Urinary bladder (tissue), 3 donors: ENCODE measurements at regions not wholly inside any gene's neighbourhood (a gene's known extent, or its start where the extent isn't known, plus 50 kb on each side); places are given as distances from the start of the nearest gene placed in this dataset.
"Not testable (repeated sequence)": the region's sequence is repeated elsewhere in the genome, so short reads cannot be mapped to it uniquely, and the experiment has no call there.

Source experiments
- DNase-seq: peaks from one replicate; pipeline ENCODE4 v3.0.0-alpha.2; 2015; ENCODE audit errors: extremely low spot score
- H3K27ac ChIP-seq: one replicate; pipeline ENCODE4 v1.5.1; 2013; ENCODE audit warnings: low read depth, mild to moderate bottlenecking, moderate library complexity
- H3K36me3 ChIP-seq: one replicate; pipeline ENCODE4 v1.6.1; 2013; ENCODE audit warnings: mild to moderate bottlenecking, moderate library complexity; ENCODE audit not compliant: insufficient read depth
- H3K4me1 ChIP-seq: one replicate; pipeline ENCODE4 v1.6.1; 2013; ENCODE audit warnings: mild to moderate bottlenecking, moderate library complexity; ENCODE audit not compliant: insufficient read depth
- H3K4me3 ChIP-seq: one replicate; pipeline ENCODE4 v1.5.1; 2013; ENCODE audit warnings: low read depth, low read length
- WGBS: extraction: QIAGEN DNeasy Blood & Tissue Kit; methylation state at CpG from one replicate; pipeline ENCODE4 v1.1.7; 2013; 5-methylcytosine and 5-hydroxymethylcytosine counted together
- donor health status: healthy with polysubstance abuse.
- donor health status: healthy.

DNA sequence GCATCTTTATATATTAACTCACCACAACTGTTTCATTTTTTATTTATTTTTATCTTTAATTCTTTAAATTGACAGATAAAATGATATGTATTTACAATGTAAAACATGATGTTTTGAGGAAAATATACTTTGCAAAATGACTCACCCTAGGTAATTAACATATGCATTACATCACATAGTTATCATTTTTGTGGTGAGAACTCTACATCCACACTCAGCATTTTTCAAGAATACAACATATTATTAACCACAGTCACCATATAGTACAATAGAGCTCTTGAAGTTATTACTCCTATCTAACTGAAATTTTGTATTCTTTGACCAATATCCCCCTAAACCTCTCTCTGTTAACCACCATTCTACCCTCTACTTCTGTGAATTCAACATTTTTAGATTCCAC, 194.7 kb upstream of the KIF2B start:
- Histone ChIP-seq H3K36me3 (no peaks in the 10 kb centered on the region), H3K4me1 (no peaks in the 10 kb centered on the region), H3K4me3 (no peak overlapping the region), H3K27ac (no peak overlapping the region)
- DNase-seq = no peak

- H3K4me1 ChIP-seq = no peaks in the 10 kb centered on the region
- 62% methylated on average over 1 of the region's 1 CpG for WGBS
- no peak overlapping the region for H3K27ac ChIP-seq
- DNase-seq = no peak
- H3K4me3 ChIP-seq = no peak overlapping the region
- H3K36me3 ChIP-seq = no peaks in the 10 kb centered on the region
These were observed 195.2 kb upstream of the KIF2B start for GRCh38 chr17:53627511-53627910.

GRCh38 chr17:53626286-53626685, 196.4 kb upstream of the KIF2B start:
- Histone ChIP-seq H3K4me3 (no peak overlapping the region), H3K27ac (no peak overlapping the region), H3K4me1 (no peaks in the 10 kb centered on the region), H3K36me3 (no peaks in the 10 kb centered on the region)
- 87% methylated on average over 1 of the region's 1 CpG for WGBS
- DNase-seq = no peak

GRCh38 chr17:53619025-53619424, 203.7 kb upstream of the KIF2B start:
- 58% methylated on average over 3 of the region's 3 CpGs for WGBS
- DNase-seq = no peak
- H3K36me3 ChIP-seq = no peaks in the 10 kb centered on the region
- no peak overlapping the region for H3K27ac ChIP-seq
- H3K4me3 ChIP-seq = no peak overlapping the region
- H3K4me1 ChIP-seq = no peaks in the 10 kb centered on the region

- not testable (repeated sequence) for H3K36me3 ChIP-seq, H3K4me1 ChIP-seq, H3K27ac ChIP-seq, DNase-seq, H3K4me3 ChIP-seq
- WGBS = 93% methylated on average over 5 of the region's 5 CpGs
These were observed 214.5 kb upstream of the KIF2B start for GRCh38 chr17:53608208-53608607.

DNA sequence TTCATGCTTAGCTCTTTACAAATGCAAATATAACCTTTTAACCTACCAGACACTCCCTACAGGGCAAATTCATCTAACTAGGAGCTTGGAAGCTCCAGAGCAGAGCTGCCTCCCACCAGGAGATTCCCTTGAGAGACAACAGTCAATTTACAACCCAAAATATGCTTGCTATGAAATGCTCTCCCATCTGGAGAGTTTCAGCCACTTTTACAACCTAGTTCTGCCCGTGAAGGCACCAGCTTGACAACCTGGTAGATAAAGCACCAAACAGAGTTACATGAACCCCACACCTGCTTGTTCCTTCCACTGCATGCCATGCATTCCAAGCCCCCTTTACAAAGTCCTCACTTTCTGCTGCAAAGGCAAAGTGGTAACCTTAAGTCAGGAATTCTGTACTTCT, 215.3 kb upstream of the KIF2B start:
- Histone ChIP-seq H3K4me1 (no peaks in the 10 kb centered on the region), H3K27ac (no peak overlapping the region), H3K4me3 (no peak overlapping the region), H3K36me3 (peaks cover 1% of the 10 kb centered on the region)
- DNase-seq = no peak
- WGBS = 49% methylated on average over 1 of the region's 1 CpG

- no peak for DNase-seq
- Histone ChIP-seq H3K4me3 (no peak overlapping the region), H3K4me1 (no peaks in the 10 kb centered on the region)
These were observed 234.4 kb upstream of the KIF2B start for GRCh38 chr17:53588317-53588716.

DNA sequence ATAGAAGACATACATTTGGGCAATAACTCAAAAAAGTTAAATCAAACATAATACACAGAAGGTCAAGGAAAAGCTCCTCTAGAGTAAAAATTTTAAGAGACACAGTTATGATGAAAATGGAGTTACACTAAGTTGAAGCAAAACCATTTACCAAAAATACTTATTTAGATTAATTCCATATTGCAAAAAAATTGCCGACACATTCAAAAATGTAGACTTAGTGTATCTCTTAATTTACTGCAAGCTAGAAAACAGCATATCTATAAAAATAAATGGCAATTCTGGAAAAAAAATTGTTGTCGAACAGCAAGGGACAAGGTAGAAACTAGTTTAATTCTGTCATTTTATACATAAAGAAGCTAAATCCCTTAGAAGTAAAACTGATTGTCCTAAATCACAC, 248.7 kb upstream of the KIF2B start:
- no peak for DNase-seq

More at GRCh38 chr17:53588317-53588716, 234.4 kb upstream of the KIF2B start:
- Histone ChIP-seq H3K27ac (no peak overlapping the region), H3K36me3 (no peaks in the 10 kb centered on the region)

GRCh38 chr17:53571342-53571741, 251.4 kb upstream of the KIF2B start:
- Histone ChIP-seq H3K4me1 (no peaks in the 10 kb centered on the region), H3K36me3 (no peaks in the 10 kb centered on the region), H3K4me3 (no peak overlapping the region), H3K27ac (no peak overlapping the region)
- WGBS = 80% methylated on average over 2 of the region's 2 CpGs
- DNase-seq = no peak

More for the DNA sequence above, 248.7 kb upstream of the KIF2B start:
- 94% methylated on average over 2 of the region's 2 CpGs for WGBS
- no peak overlapping the region for H3K27ac ChIP-seq
- H3K36me3 ChIP-seq = no peaks in the 10 kb centered on the region
- no peak overlapping the region for H3K4me3 ChIP-seq
- no peaks in the 10 kb centered on the region for H3K4me1 ChIP-seq

DNA sequence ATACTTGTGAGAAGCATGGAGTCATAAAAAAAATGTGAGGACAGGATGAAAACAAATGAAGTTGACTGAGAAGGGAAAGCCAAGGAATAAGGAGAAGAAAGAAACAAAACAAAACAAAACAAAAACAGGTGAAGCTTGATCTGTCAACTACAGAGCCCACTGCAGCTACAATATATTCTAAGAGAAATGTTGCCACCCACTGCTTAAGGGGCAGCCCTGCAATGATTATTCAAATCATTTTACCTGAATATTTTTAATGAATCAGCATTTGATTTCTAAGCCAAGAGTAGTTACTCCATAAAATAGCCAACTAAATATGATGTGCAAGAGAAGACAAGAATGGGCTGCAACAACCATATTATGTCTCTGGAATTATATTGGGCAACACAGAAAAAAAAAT, 252.0 kb upstream of the KIF2B start:
- Histone ChIP-seq H3K4me3 (no peak overlapping the region), H3K27ac (no peak overlapping the region), H3K36me3 (no peaks in the 10 kb centered on the region), H3K4me1 (no peaks in the 10 kb centered on the region)
- no peak for DNase-seq

DNA sequence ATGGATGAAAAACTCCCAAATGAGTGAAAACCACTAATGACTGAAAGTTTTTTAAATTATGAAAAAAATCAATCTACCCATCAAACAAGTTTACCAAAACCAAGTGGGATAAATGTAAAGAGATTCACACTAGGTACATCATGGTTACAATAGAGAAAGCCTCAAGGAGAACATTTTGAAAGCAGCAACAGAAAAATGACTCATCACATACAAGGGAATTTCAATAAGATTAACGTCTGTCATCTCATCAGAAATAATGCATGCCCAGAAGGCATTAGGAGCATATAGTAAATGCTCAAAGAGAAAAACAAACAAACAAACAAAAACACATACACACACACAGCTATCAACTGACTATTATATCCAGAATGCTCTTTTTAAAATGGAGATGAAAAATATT, 261.8 kb upstream of the KIF2B start:
- DNase-seq = no peak
- no peak overlapping the region for H3K4me3 ChIP-seq
- no peak overlapping the region for H3K27ac ChIP-seq
- H3K4me1 ChIP-seq = no peaks in the 10 kb centered on the region
- WGBS = 34% methylated on average over 1 of the region's 1 CpG
- H3K36me3 ChIP-seq = no peaks in the 10 kb centered on the region

GRCh38 chr17:53548252-53548651, 274.5 kb upstream of the KIF2B start:
- H3K4me1 ChIP-seq = no peaks in the 10 kb centered on the region
- no peak overlapping the region for H3K4me3 ChIP-seq
- no peak for DNase-seq
- H3K27ac ChIP-seq = no peak overlapping the region
- WGBS = 95% methylated on average over 4 of the region's 4 CpGs
- no peaks in the 10 kb centered on the region for H3K36me3 ChIP-seq

- Histone ChIP-seq H3K4me1 (no peaks in the 10 kb centered on the region), H3K36me3 (no peaks in the 10 kb centered on the region), H3K4me3 (no peak overlapping the region), H3K27ac (no peak overlapping the region)
- DNase-seq = peak; percentile 48
- 25% methylated on average over 4 of the region's 4 CpGs for WGBS
These were observed 279.3 kb upstream of the KIF2B start for GRCh38 chr17:53543472-53543871.

DNA sequence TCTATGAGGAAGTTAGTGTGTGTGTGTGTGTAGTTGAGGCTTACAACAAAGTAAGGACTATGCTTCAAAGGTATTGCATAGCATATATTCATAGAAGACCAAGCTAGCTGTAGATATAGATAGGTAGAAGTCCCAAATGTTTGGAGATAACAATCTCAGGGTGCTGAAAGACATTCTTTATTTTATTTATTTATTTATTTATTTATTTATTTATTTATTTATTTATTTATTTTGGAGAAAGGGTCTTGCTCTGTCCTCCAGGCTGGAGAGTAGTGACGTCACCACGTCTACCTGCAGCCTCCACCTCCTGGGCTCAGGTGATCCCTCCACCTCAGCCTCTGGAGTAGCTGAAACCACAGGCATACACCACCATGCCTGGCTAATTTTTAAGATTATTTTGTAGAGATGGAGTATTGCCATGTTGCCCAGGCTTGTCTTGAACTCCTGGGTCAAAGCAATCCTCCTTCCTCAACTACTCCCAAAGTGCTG, 284.6 kb upstream of the KIF2B start:
- H3K4me1 ChIP-seq = no peaks in the 10 kb centered on the region
- 96% methylated on average over 2 of the region's 2 CpGs for WGBS
- H3K27ac ChIP-seq = no peak overlapping the region
- DNase-seq = no peak
- no peak overlapping the region for H3K4me3 ChIP-seq
- H3K36me3 ChIP-seq = no peaks in the 10 kb centered on the region

DNA sequence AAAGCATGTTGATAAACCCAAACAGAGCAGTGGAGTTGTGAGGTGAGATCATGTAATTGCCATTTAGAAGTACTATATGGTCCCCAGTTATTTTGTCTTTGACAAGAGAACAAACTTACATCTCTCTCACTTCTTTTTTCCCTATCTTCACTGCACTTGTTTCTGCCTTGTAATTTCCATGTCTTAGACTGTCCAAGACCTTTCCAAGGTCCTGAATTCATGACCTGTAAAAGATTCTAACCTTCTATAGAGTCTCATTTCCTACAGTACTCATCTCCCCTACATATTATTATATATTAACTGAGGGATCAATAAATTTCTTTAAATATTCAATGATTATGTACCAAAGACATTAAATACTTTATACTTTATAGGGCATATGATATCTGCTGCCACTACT, 295.3 kb upstream of the KIF2B start:
- no peaks in the 10 kb centered on the region for H3K36me3 ChIP-seq

More for the DNA sequence above, 295.3 kb upstream of the KIF2B start:
- Histone ChIP-seq H3K4me3 (no peak overlapping the region), H3K27ac (no peak overlapping the region), H3K4me1 (no peaks in the 10 kb centered on the region)
- DNase-seq = no peak
